ENCODE measurements at regions not wholly inside any gene's neighbourhood (a gene's known extent, or its start where the extent isn't known, plus 50 kb on each side); places are given as distances from the start of the nearest gene placed in this dataset.

DNA sequence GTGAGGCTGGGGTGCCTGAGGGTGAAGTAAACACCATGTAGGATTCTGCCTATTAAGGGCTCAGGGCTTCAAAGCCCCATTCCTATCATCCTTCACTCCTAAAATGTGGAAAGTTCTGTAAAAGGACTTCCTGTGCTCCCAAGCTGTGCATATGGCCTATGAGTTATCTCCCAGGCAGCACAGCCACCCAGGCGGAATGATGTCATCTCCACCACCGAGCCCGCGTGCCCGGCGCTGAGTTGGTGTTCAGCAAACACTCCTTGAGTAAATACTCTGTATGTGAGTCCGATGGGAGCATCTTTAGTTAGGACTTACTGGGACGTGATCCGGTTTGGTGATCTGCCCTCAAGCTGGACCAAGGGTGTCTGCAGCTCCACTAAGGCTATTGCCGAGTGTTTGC is 437.3 kb downstream of the MED13L start:
- H3K9ac ChIP-seq (ENCODE audit: low read depth in 1 of 2, low read length in 2 of 2): no peak overlapping the region
- H3K27ac ChIP-seq (ENCODE audit: low read depth, low read length): no peak overlapping the region
- H3K27me3 ChIP-seq (ENCODE audit: control insufficient read depth in 1 of 2, insufficient read depth in 2 of 2, low read length in 2 of 2): no peaks in the 10 kb centered on the region
- H3K4me3 ChIP-seq (ENCODE audit: low read depth in 1 of 2, low read length in 2 of 2): no peak overlapping the region
- H3K4me1 ChIP-seq (ENCODE audit: control insufficient read depth in 1 of 2, insufficient read depth in 2 of 2, low read length in 2 of 2): no peaks in the 10 kb centered on the region
- H3K9me3 ChIP-seq (ENCODE audit: control insufficient read depth in 1 of 2, low read length in 2 of 2): no peaks in the 10 kb centered on the region
- H3K36me3 ChIP-seq (ENCODE audit: control insufficient read depth in 1 of 2, insufficient read depth in 2 of 2, low read length in 2 of 2): no peaks in the 10 kb centered on the region

DNA sequence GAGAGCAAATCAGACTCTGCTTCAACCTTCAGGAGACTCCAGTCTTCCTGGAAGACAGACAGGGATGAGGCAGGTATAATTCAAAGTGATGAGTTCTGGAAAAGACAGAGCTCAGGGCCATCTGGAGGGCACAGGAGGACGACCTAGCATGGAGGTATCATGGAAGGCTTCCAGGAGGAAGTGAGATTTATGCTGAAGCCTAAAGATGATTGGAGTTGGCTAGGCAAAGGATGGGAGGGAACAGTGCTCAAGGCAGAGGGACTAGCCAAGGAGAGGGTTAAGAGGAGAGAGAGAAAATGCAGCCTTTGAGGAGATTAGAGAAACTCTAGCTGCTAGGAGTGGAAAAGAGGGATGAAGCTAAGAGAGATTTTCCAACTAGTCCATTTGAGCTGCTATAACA is 438.5 kb downstream of the MED13L start:
- no peaks in the 10 kb centered on the region for H3K4me1 ChIP-seq (ENCODE audit: control insufficient read depth in 1 of 2, insufficient read depth in 2 of 2, low read length in 2 of 2)
- H3K27ac ChIP-seq (ENCODE audit: low read depth, low read length): no peak overlapping the region
- no peaks in the 10 kb centered on the region for H3K9me3 ChIP-seq (ENCODE audit: control insufficient read depth in 1 of 2, low read length in 2 of 2)
- no peak overlapping the region for H3K4me3 ChIP-seq (ENCODE audit: low read depth in 1 of 2, low read length in 2 of 2)
- no peaks in the 10 kb centered on the region for H3K36me3 ChIP-seq (ENCODE audit: control insufficient read depth in 1 of 2, insufficient read depth in 2 of 2, low read length in 2 of 2)
- no peak overlapping the region for H3K9ac ChIP-seq (ENCODE audit: low read depth in 1 of 2, low read length in 2 of 2)
- no peaks in the 10 kb centered on the region for H3K27me3 ChIP-seq (ENCODE audit: control insufficient read depth in 1 of 2, insufficient read depth in 2 of 2, low read length in 2 of 2)

DNA sequence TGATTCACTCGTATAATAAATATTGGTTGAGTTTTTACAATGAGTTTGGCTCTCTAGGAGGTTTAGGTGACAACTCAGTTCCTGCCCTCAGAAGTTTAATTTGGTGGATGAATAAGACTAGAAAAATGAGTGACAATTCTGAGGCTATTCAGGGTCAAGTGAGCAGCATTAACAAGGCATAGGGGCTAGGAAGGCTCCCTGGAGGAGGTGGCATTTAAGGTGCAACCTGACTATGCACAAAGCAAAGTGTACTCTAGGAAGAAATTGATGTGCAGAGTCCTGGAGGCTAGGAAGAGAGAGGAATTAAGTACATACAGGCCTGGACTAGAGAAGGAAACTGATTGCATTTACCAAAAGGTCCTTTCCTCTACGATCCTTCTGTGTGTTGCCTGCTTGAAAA is 440.3 kb downstream of the MED13L start:
- Histone ChIP-seq H3K27ac (ENCODE audit: low read depth, low read length) (no peak overlapping the region), H3K9ac (ENCODE audit: low read depth in 1 of 2, low read length in 2 of 2) (no peak overlapping the region), H3K4me1 (ENCODE audit: control insufficient read depth in 1 of 2, insufficient read depth in 2 of 2, low read length in 2 of 2) (no peaks in the 10 kb centered on the region), H3K9me3 (ENCODE audit: control insufficient read depth in 1 of 2, low read length in 2 of 2) (no peaks in the 10 kb centered on the region), H3K36me3 (ENCODE audit: control insufficient read depth in 1 of 2, insufficient read depth in 2 of 2, low read length in 2 of 2) (no peaks in the 10 kb centered on the region), H3K27me3 (ENCODE audit: control insufficient read depth in 1 of 2, insufficient read depth in 2 of 2, low read length in 2 of 2) (no peaks in the 10 kb centered on the region), H3K4me3 (ENCODE audit: low read depth in 1 of 2, low read length in 2 of 2) (no peak overlapping the region)

DNA sequence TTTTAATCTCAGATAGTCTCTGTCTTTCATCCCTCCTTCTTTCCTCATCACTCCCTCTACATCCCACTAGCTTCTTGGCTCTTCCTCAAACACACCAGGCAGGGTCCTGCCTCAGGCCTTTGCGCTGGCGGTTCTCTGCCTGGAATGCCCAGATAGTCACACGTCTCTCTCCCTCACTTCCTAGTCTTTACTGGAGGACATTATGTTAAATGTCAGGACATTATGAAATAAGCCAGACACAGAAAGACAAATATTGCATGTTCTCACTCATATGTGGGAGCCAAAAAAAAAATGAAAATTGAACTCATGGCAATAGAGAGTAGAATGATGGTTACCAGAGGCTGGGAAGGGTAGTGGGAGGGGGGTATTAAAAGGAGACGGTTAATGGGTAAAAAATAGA is 442.0 kb downstream of the MED13L start:
- no peaks in the 10 kb centered on the region for H3K4me1 ChIP-seq (ENCODE audit: control insufficient read depth in 1 of 2, insufficient read depth in 2 of 2, low read length in 2 of 2)
- H3K27me3 ChIP-seq (ENCODE audit: control insufficient read depth in 1 of 2, insufficient read depth in 2 of 2, low read length in 2 of 2): no peaks in the 10 kb centered on the region
- H3K4me3 ChIP-seq (ENCODE audit: low read depth in 1 of 2, low read length in 2 of 2): no peak overlapping the region
- H3K36me3 ChIP-seq (ENCODE audit: control insufficient read depth in 1 of 2, insufficient read depth in 2 of 2, low read length in 2 of 2): no peaks in the 10 kb centered on the region
- no peak overlapping the region for H3K27ac ChIP-seq (ENCODE audit: low read depth, low read length)
- H3K9me3 ChIP-seq (ENCODE audit: control insufficient read depth in 1 of 2, low read length in 2 of 2): no peaks in the 10 kb centered on the region
- H3K9ac ChIP-seq (ENCODE audit: low read depth in 1 of 2, low read length in 2 of 2): no peak overlapping the region

DNA sequence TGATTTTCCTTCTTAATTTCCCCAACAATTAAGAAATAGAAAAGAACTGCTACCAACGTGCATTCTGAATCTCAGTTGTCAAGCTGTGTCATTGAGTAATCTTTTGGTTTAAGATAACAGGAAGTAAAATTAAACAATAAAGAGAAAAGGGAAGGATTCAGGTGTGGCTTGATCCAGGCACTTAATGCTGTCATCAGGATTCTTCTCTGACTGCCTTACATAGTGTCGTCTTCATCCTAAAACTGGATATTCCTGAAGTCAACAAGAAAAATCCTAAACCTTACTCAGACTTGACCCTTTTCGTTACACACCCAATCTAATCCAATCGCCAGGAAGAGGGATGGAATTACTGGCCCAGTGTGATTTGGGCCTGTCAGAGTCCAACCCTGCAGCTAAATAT is 443.8 kb downstream of the MED13L start:
- Histone ChIP-seq H3K9ac (ENCODE audit: low read depth in 1 of 2, low read length in 2 of 2) (no peak overlapping the region), H3K4me3 (ENCODE audit: low read depth in 1 of 2, low read length in 2 of 2) (no peak overlapping the region), H3K36me3 (ENCODE audit: control insufficient read depth in 1 of 2, insufficient read depth in 2 of 2, low read length in 2 of 2) (no peaks in the 10 kb centered on the region), H3K27ac (ENCODE audit: low read depth, low read length) (no peak overlapping the region), H3K9me3 (ENCODE audit: control insufficient read depth in 1 of 2, low read length in 2 of 2) (no peaks in the 10 kb centered on the region), H3K27me3 (ENCODE audit: control insufficient read depth in 1 of 2, insufficient read depth in 2 of 2, low read length in 2 of 2) (no peaks in the 10 kb centered on the region), H3K4me1 (ENCODE audit: control insufficient read depth in 1 of 2, insufficient read depth in 2 of 2, low read length in 2 of 2) (no peaks in the 10 kb centered on the region)

DNA sequence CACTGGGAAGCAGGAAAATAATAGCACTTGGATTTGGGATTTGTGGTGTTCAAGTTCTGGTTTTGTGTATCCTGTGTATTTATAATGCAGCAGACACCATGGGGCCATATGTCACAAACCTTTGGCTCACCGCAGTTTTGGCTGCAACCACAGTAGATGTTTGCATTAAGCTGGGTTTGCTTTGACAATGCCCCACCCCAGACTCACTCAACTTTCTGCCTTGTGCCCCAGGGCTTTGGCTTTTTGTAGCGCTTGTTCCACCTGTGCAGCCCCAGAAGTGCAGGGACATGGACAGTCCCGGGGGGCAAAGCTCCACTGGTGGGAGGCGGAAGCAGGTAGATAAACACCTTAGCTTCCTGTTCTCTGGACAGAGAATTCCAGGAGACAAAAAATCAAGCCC is 446.9 kb downstream of the MED13L start:
- no peak overlapping the region for H3K9ac ChIP-seq (ENCODE audit: low read depth in 1 of 2, low read length in 2 of 2)
- no peaks in the 10 kb centered on the region for H3K27me3 ChIP-seq (ENCODE audit: control insufficient read depth in 1 of 2, insufficient read depth in 2 of 2, low read length in 2 of 2)
- H3K27ac ChIP-seq (ENCODE audit: low read depth, low read length): no peak overlapping the region
- no peak overlapping the region for H3K4me3 ChIP-seq (ENCODE audit: low read depth in 1 of 2, low read length in 2 of 2)
- H3K4me1 ChIP-seq (ENCODE audit: control insufficient read depth in 1 of 2, insufficient read depth in 2 of 2, low read length in 2 of 2): no peaks in the 10 kb centered on the region
- no peaks in the 10 kb centered on the region for H3K9me3 ChIP-seq (ENCODE audit: control insufficient read depth in 1 of 2, low read length in 2 of 2)
- no peaks in the 10 kb centered on the region for H3K36me3 ChIP-seq (ENCODE audit: control insufficient read depth in 1 of 2, insufficient read depth in 2 of 2, low read length in 2 of 2)

DNA sequence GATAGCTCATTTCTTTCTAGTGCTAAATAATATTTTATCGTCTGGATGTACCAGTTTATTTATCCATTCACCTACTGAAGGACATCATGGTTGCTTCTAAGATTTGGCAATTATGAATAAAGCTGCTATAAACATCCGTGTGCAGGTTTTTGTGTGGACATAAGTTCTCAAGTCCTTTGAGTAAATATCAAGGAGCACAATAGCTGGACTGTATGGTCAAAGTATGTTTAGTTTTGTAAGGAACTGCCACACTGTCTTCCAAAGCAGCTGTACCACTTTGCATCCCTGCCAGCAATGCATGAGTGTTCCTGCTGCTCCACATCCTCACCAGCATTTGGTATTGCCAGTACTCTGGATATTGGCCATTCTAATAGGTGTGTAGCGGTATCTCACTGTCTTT is 447.4 kb downstream of the MED13L start:
- no peaks in the 10 kb centered on the region for H3K36me3 ChIP-seq (ENCODE audit: control insufficient read depth in 1 of 2, insufficient read depth in 2 of 2, low read length in 2 of 2)
- no peak overlapping the region for H3K27ac ChIP-seq (ENCODE audit: low read depth, low read length)
- no peaks in the 10 kb centered on the region for H3K9me3 ChIP-seq (ENCODE audit: control insufficient read depth in 1 of 2, low read length in 2 of 2)

DNA sequence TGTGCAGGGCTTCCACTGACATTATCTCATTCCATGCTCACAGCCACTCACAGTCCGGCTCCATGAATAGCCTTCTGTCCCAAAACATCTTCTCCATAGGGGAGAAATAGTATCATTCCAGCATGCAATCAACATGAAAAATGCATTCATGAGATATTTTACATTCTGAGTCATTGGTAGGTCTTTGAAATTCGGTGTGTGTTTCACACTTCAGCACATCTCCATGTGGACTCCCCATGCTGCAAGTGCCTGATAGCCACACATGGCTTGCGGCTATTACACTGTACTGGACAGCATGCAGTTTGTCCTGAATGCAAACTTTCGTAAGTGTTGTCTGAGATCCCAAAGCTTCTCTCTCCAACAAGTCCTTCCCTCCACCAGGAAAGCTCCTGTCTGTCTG is 449.3 kb downstream of the MED13L start:
- Histone ChIP-seq H3K4me3 (ENCODE audit: low read depth in 1 of 2, low read length in 2 of 2) (no peak overlapping the region), H3K27me3 (ENCODE audit: control insufficient read depth in 1 of 2, insufficient read depth in 2 of 2, low read length in 2 of 2) (no peaks in the 10 kb centered on the region), H3K27ac (ENCODE audit: low read depth, low read length) (no peak overlapping the region), H3K36me3 (ENCODE audit: control insufficient read depth in 1 of 2, insufficient read depth in 2 of 2, low read length in 2 of 2) (no peaks in the 10 kb centered on the region), H3K4me1 (ENCODE audit: control insufficient read depth in 1 of 2, insufficient read depth in 2 of 2, low read length in 2 of 2) (no peaks in the 10 kb centered on the region), H3K9me3 (ENCODE audit: control insufficient read depth in 1 of 2, low read length in 2 of 2) (no peaks in the 10 kb centered on the region), H3K9ac (ENCODE audit: low read depth in 1 of 2, low read length in 2 of 2) (no peak overlapping the region)

More for the DNA sequence above, 447.4 kb downstream of the MED13L start:
- H3K9ac ChIP-seq (ENCODE audit: low read depth in 1 of 2, low read length in 2 of 2): no peak overlapping the region
- no peak overlapping the region for H3K4me3 ChIP-seq (ENCODE audit: low read depth in 1 of 2, low read length in 2 of 2)
- H3K4me1 ChIP-seq (ENCODE audit: control insufficient read depth in 1 of 2, insufficient read depth in 2 of 2, low read length in 2 of 2): no peaks in the 10 kb centered on the region
- H3K27me3 ChIP-seq (ENCODE audit: control insufficient read depth in 1 of 2, insufficient read depth in 2 of 2, low read length in 2 of 2): no peaks in the 10 kb centered on the region

DNA sequence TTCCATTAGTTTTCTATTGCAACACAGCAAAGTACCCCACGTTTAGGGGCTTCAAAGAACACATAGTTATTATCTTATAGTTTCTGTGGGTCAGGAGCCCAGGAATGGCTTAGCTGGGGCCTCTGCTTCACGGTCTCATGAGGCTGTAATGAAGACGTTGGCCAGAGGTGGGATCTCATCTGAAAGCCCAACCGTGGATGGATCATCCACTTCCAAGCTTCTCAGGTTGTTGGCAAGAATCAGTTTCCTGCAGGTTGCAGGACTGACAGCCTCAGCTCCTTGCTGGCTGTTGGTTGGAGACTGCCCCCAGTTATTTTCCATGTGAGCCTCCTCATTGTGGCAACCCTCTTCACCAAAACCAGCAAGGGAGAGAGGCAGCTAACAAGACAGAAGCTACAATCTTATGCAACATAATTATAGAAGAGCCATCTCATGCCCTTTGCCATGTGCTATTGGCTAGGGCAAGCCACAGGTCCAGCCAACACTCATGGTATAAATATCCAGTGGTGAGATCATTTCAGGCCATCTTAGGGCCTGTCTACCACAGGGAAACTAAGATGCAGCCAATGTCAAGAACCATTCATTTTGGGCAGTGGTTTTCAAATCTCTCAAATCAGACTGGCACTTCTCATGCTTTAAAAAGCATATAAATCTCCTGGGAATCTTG is 452.4 kb downstream of the MED13L start:
- Histone ChIP-seq H3K36me3 (ENCODE audit: control insufficient read depth in 1 of 2, insufficient read depth in 2 of 2, low read length in 2 of 2) (no peaks in the 10 kb centered on the region), H3K9me3 (ENCODE audit: control insufficient read depth in 1 of 2, low read length in 2 of 2) (no peaks in the 10 kb centered on the region), H3K4me1 (ENCODE audit: control insufficient read depth in 1 of 2, insufficient read depth in 2 of 2, low read length in 2 of 2) (no peaks in the 10 kb centered on the region), H3K9ac (ENCODE audit: low read depth in 1 of 2, low read length in 2 of 2) (no peak overlapping the region), H3K27me3 (ENCODE audit: control insufficient read depth in 1 of 2, insufficient read depth in 2 of 2, low read length in 2 of 2) (no peaks in the 10 kb centered on the region), H3K27ac (ENCODE audit: low read depth, low read length) (no peak overlapping the region), H3K4me3 (ENCODE audit: low read depth in 1 of 2, low read length in 2 of 2) (no peak overlapping the region)

DNA sequence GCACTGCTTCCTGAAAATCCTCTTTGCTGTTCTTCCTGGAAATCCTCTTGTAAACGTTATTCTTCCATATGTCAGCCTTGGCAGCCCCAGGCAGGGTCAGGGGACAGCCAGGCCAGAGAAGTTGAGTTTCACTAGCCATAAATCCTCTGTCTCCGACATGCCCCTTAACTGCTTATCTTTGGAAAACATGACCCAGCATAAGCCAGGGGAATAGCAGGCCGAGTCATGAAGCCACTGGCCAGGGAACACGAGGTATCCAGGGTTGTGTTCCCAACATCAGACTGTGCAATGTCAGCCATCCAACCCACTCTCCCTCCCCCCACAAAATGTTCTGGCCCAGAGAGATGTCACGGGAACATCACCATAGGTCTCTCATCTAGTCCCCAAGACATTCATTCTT is 453.9 kb downstream of the MED13L start:
- no peaks in the 10 kb centered on the region for H3K27me3 ChIP-seq (ENCODE audit: control insufficient read depth in 1 of 2, insufficient read depth in 2 of 2, low read length in 2 of 2)
- no peak overlapping the region for H3K4me3 ChIP-seq (ENCODE audit: low read depth in 1 of 2, low read length in 2 of 2)
- no peaks in the 10 kb centered on the region for H3K4me1 ChIP-seq (ENCODE audit: control insufficient read depth in 1 of 2, insufficient read depth in 2 of 2, low read length in 2 of 2)
- no peak overlapping the region for H3K9ac ChIP-seq (ENCODE audit: low read depth in 1 of 2, low read length in 2 of 2)
- no peaks in the 10 kb centered on the region for H3K36me3 ChIP-seq (ENCODE audit: control insufficient read depth in 1 of 2, insufficient read depth in 2 of 2, low read length in 2 of 2)
- no peak overlapping the region for H3K27ac ChIP-seq (ENCODE audit: low read depth, low read length)
- H3K9me3 ChIP-seq (ENCODE audit: control insufficient read depth in 1 of 2, low read length in 2 of 2): no peaks in the 10 kb centered on the region

DNA sequence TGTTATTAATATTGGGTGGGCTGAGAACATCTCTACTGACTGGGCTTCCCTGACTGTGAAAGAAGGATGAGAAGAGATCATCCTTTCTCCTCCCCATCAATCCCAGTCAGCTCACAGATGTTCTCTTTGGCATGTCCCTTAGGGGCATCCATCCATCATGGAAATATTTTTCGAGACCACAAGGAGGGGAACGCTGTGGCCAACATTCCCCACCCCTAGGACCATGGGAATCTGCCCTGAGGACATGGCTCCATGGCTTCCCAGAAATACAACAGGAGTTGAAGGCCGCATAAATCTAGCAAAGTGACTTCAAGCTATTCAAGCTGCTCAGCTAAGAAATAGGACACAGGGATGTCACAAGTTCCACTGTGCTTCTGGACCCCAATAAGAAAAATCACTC is 456.8 kb downstream of the MED13L start:
- Histone ChIP-seq H3K9ac (ENCODE audit: low read depth in 1 of 2, low read length in 2 of 2) (no peak overlapping the region), H3K9me3 (ENCODE audit: control insufficient read depth in 1 of 2, low read length in 2 of 2) (no peaks in the 10 kb centered on the region), H3K4me1 (ENCODE audit: control insufficient read depth in 1 of 2, insufficient read depth in 2 of 2, low read length in 2 of 2) (no peaks in the 10 kb centered on the region), H3K27ac (ENCODE audit: low read depth, low read length) (no peak overlapping the region), H3K4me3 (ENCODE audit: low read depth in 1 of 2, low read length in 2 of 2) (no peak overlapping the region), H3K36me3 (ENCODE audit: control insufficient read depth in 1 of 2, insufficient read depth in 2 of 2, low read length in 2 of 2) (no peaks in the 10 kb centered on the region), H3K27me3 (ENCODE audit: control insufficient read depth in 1 of 2, insufficient read depth in 2 of 2, low read length in 2 of 2) (no peaks in the 10 kb centered on the region)
